Neuronal stem cell (in vitro differentiated cells): ENCODE measurements at regions not wholly inside any gene's neighbourhood (a gene's known extent, or its start where the extent isn't known, plus 50 kb on each side); places are given as distances from the start of the nearest gene placed in this dataset.

Experiments used
- DNase-seq: peaks from one replicate; pipeline ENCODE4 v3.0.0-alpha.2; 2013; ENCODE audit warnings: low spot score
- H2AFZ ChIP-seq: one replicate; pipeline ENCODE4 v1.6.1; 2013; ENCODE audit warnings: mild to moderate bottlenecking, low read length, inconsistent platforms
- H2AK5ac ChIP-seq: 2 replicates; pipeline ENCODE4 v1.6.1; 2013; ENCODE audit warnings: low read depth, mild to moderate bottlenecking, inconsistent platforms, low read length, moderate library complexity, mixed read lengths
- H2BK120ac ChIP-seq: 2 replicates; pipeline ENCODE4 v1.6.1; 2013; ENCODE audit warnings: low read depth, mild to moderate bottlenecking, inconsistent platforms, low read length, moderate library complexity, mixed read lengths
- H2BK12ac ChIP-seq: one replicate; pipeline ENCODE4 v1.6.1; 2013; ENCODE audit warnings: low read length, inconsistent platforms
- H2BK15ac ChIP-seq: 2 replicates; pipeline ENCODE4 v1.6.1; 2013; ENCODE audit warnings: mild to moderate bottlenecking, low read length, inconsistent platforms, mixed read lengths
- H2BK5ac ChIP-seq: one replicate; pipeline ENCODE4 v1.6.1; 2013; ENCODE audit warnings: inconsistent platforms, mild to moderate bottlenecking, low read length, moderate library complexity
- H3K14ac ChIP-seq: one replicate; pipeline ENCODE4 v1.6.1; 2013; ENCODE audit warnings: low read length, inconsistent platforms
- H3K18ac ChIP-seq: 2 replicates; pipeline ENCODE4 v1.6.1; 2013; ENCODE audit warnings: low read length, inconsistent platforms
- H3K23ac ChIP-seq: 2 replicates; pipeline ENCODE4 v1.6.1; 2013; ENCODE audit warnings: low read depth, mild to moderate bottlenecking, mixed read lengths, low read length, inconsistent platforms; ENCODE audit not compliant: poor library complexity
- H3K27ac ChIP-seq: replicated peaks from 3 replicates; pipeline ENCODE4 v1.5.1; 2013; ENCODE audit warnings: low read length, inconsistent platforms
- H3K27me3 ChIP-seq, 3 experiments: 2 replicates each; pipeline ENCODE4 v1.6.1; 2013; ENCODE audit warnings: low read length in 3 of 3, mild to moderate bottlenecking in 2 of 3, inconsistent platforms in 1 of 3, low read depth in 1 of 3, mixed read lengths in 1 of 3, moderate library complexity in 1 of 3; ENCODE audit not compliant: control insufficient read depth in 3 of 3, insufficient read depth in 3 of 3
- H3K36me3 ChIP-seq, 2 donors: replicated peaks in 1 of 2; 2 replicates each; pipeline ENCODE4 v1.6.1; 2013; ENCODE audit warnings: low read length in 2 of 2; ENCODE audit not compliant: control insufficient read depth in 2 of 2, insufficient read depth in 2 of 2
- H3K4ac ChIP-seq: 2 replicates; pipeline ENCODE4 v1.6.1; 2013; ENCODE audit warnings: inconsistent platforms, mild to moderate bottlenecking, low read length, moderate library complexity
- H3K4me1 ChIP-seq, 2 donors: 1 replicate in 1 of 2; 2 replicates in 1 of 2; pipeline ENCODE4 v1.6.1; 2013; ENCODE audit warnings: low read length in 2 of 2, low read depth in 1 of 2; ENCODE audit not compliant: control insufficient read depth in 2 of 2, insufficient read depth in 1 of 2
- H3K4me2 ChIP-seq: one replicate; pipeline ENCODE4 v1.6.1; 2013; ENCODE audit warnings: mild to moderate bottlenecking, low read length, inconsistent platforms; ENCODE audit not compliant: insufficient read depth, poor library complexity, severe bottlenecking
- H3K4me3 ChIP-seq, 2 donors: 2 replicates each; pipeline ENCODE4 v1.5.1; 2013; ENCODE audit warnings: low read length in 2 of 2, mild to moderate bottlenecking in 2 of 2, inconsistent platforms in 1 of 2, moderate library complexity in 1 of 2
- H3K79me1 ChIP-seq: one replicate; pipeline ENCODE4 v1.6.1; 2013; ENCODE audit warnings: low read depth, mild to moderate bottlenecking, inconsistent platforms, low read length, moderate library complexity
- H3K9ac ChIP-seq: one replicate; pipeline ENCODE4 v1.6.1; 2013; ENCODE audit warnings: mild to moderate bottlenecking, low read depth, low read length, inconsistent platforms; ENCODE audit not compliant: poor library complexity
- H3K9me3 ChIP-seq, 2 donors: replicated peaks in 1 of 2; 2 replicates each; pipeline versions ENCODE3 to v1.6.1; 2013; ENCODE audit warnings: low read length in 2 of 2, mild to moderate bottlenecking in 2 of 2, inconsistent platforms in 1 of 2, low read depth in 1 of 2, mixed read lengths in 1 of 2, moderate library complexity in 1 of 2; ENCODE audit not compliant: control insufficient read depth in 2 of 2, insufficient read depth in 1 of 2
- H4K8ac ChIP-seq: one replicate; pipeline ENCODE4 v1.6.1; 2013; ENCODE audit warnings: low read depth, mild to moderate bottlenecking, inconsistent platforms, low read length, moderate library complexity
- H4K91ac ChIP-seq: one replicate; pipeline ENCODE4 v1.6.1; 2013; ENCODE audit warnings: low read length, low read depth, mild to moderate bottlenecking, inconsistent platforms; ENCODE audit not compliant: poor library complexity
- WGBS, 2 donors: extraction: QIAGEN DNeasy Blood & Tissue Kit; methylation state at CpG; one replicate each; pipeline ENCODE4 v1.1.7; 2013; ENCODE audit warnings: missing lambda C conversion rate in 2 of 2, mixed read lengths in 1 of 2; ENCODE audit not compliant: insufficient read length in 2 of 2, insufficient replicate concordance in 1 of 2; ENCODE audit errors: extremely low coverage in 2 of 2; 5-methylcytosine and 5-hydroxymethylcytosine counted together

DNA sequence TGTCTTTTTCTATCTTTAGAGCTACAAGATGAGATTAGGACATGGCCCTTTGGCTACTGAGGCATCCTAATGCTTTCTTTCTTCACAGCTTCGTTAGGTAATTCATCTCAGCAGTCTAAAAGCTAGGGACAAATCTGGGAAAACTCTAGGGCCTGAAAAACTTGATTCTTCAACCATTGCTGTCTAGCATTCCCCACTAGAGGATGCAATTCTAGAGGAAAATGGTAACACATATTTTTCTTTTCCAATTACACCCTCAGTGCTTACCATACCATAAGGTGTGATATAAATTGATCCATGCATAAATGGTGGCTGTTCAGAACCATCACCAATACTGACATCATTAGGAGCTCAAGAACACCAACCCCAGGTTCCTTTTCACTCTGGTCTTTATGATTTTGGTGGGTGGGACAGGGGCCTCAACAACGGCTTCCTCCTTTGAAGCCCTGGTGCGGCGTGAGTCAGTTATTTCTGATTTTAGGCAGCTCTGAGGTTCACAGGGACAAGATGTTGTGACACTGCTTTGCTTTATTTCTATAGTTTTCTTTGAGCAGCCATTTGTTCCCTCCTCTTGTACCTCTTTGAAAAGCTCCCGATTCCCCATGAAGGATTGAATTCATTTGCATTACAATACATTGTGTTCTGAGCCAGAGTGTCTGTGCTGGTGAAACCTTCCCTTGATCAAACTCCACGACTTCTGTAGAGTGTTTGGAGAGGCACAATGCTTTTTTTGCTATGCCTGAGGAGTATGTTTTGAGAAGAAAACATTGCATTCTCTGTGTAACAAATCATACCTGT lies 526.0 kb upstream of the TRPC7 start:
- peaks cover 0 to 22% (median 0%) of the 10 kb centered on the region in 3 experiments for H3K27me3 ChIP-seq
- no peak overlapping the region for H2BK5ac ChIP-seq
- H3K9ac ChIP-seq: no peak overlapping the region
- WGBS, 2 donors: no CpG with 5 or more reads among the region's 6 CpGs
- no peak overlapping the region for H2BK15ac ChIP-seq
- no peak overlapping the region for H3K4me3 ChIP-seq
- peak overlapping the region; percentile 40 for H3K4me2 ChIP-seq
- H3K14ac ChIP-seq: no peak overlapping the region
- H3K79me1 ChIP-seq: no peaks in the 10 kb centered on the region
- peaks cover 8% of the 10 kb centered on the region in 2 donors for H3K4me1 ChIP-seq
- no peaks in the 10 kb centered on the region for H3K36me3 ChIP-seq
- H3K23ac ChIP-seq: no peak overlapping the region
- H2AFZ ChIP-seq: no peak overlapping the region
- no peak overlapping the region for H2AK5ac ChIP-seq
- DNase-seq: peak; percentile 31
- H2BK120ac ChIP-seq: no peak overlapping the region
- no peaks in the 10 kb centered on the region for H3K9me3 ChIP-seq
- no peak overlapping the region for H4K91ac ChIP-seq
- no peak overlapping the region for H2BK12ac ChIP-seq
- H3K27ac ChIP-seq: peak overlapping the region; percentile 12
- H4K8ac ChIP-seq: no peak overlapping the region
- H3K18ac ChIP-seq: no peak overlapping the region
- no peak overlapping the region for H3K4ac ChIP-seq

DNA sequence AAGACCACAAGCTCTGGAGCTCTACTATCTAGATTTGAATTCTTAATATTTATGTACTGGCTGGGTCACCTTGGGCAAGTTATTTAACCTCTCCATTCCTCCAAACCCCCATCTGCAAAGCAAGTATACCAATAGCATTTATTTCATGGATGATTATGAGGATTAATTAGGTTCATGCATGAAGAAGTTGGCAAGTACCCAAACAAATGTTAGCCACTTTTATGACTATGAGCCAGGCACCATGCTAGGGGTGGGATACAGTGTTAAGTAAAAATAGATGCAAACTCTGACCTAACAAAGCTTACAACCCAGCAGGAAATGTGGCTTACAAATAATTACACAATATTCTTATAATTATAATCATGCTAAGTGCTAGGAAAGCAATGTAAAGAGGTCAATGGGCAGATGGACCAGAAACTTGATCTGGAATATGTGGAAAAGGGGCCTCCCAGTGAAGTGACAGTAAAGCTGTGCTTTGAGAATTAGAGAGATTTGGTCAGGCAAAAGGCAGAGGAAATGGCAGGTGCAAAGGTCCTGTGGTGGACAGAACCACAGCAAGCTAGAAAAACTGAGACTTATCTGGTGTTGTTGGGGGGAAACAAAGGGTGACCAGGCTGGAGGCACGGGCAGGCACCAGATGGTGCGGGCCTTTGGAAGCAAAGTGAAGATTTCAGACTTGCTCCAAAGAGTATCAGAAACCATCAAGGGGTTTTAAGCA lies 525.2 kb upstream of the TRPC7 start:
- H2BK15ac ChIP-seq: no peak overlapping the region
- no peak overlapping the region for H3K23ac ChIP-seq
- no peak overlapping the region for H2BK120ac ChIP-seq
- WGBS, 2 donors: no CpG with 5 or more reads among the region's 2 CpGs
- peaks cover 8% of the 10 kb centered on the region in 2 donors for H3K4me1 ChIP-seq
- peaks cover 0 to 26% (median 0%) of the 10 kb centered on the region in 3 experiments for H3K27me3 ChIP-seq
- H3K4ac ChIP-seq: no peak overlapping the region
- no peaks in the 10 kb centered on the region for H3K9me3 ChIP-seq
- H3K9ac ChIP-seq: no peak overlapping the region
- no peak overlapping the region for H3K14ac ChIP-seq
- no peak overlapping the region for H4K8ac ChIP-seq
- H3K4me2 ChIP-seq: no peak overlapping the region
- no peak overlapping the region for H2BK12ac ChIP-seq
- H2AK5ac ChIP-seq: no peak overlapping the region
- H2AFZ ChIP-seq: no peak overlapping the region
- H3K18ac ChIP-seq: no peak overlapping the region
- DNase-seq: no peak
- no peaks in the 10 kb centered on the region for H3K79me1 ChIP-seq
- H3K27ac ChIP-seq: no peak overlapping the region
- no peaks in the 10 kb centered on the region for H3K36me3 ChIP-seq
- no peak overlapping the region for H2BK5ac ChIP-seq
- no peak overlapping the region for H3K4me3 ChIP-seq
- no peak overlapping the region for H4K91ac ChIP-seq

DNA sequence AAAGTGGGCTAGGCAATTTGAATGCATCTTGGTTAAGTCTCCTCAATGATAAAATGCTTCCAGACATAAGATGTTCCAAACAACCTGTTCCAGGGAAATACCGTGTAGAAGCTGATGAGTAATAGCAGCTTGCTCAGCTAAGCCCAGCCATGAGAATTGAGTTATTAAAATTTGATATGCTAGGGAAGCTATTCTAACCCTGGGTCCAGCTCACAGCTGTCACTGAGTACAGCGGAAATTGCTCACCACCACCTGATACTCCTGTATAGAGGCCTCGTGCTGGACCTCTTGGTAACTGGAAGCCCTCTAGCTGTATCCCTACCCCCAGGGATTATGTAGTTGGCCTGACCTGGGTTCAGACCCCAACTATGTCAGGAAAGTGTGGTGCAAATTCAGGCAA lies 521.3 kb upstream of the TRPC7 start:
- no peak overlapping the region for H2BK120ac ChIP-seq
- no CpG with 5 or more reads among the region's 3 CpGs for WGBS, 2 donors
- H3K27ac ChIP-seq: no peak overlapping the region

GRCh38 chr5:136864960-136865359 lies 499.6 kb upstream of the TRPC7 start:
- Histone ChIP-seq H3K23ac (no peak overlapping the region), H2BK5ac (no peak overlapping the region), H3K9me3 (no peaks in the 10 kb centered on the region), H2BK12ac (no peak overlapping the region), H2BK120ac (no peak overlapping the region), H3K27me3 (no peaks in the 10 kb centered on the region), H2BK15ac (no peak overlapping the region), H3K4me3 (no peak overlapping the region), H3K18ac (no peak overlapping the region), H3K27ac (no peak overlapping the region), H3K14ac (no peak overlapping the region), H3K79me1 (no peaks in the 10 kb centered on the region), H3K9ac (no peak overlapping the region), H3K36me3 (no peaks in the 10 kb centered on the region), H3K4me2 (no peak overlapping the region), H2AFZ (no peak overlapping the region), H3K4ac (no peak overlapping the region), H3K4me1 (no peaks in the 10 kb centered on the region), H4K91ac (no peak overlapping the region), H2AK5ac (no peak overlapping the region), H4K8ac (no peak overlapping the region)
- DNase-seq: no peak
- no CpG with 5 or more reads among the region's 4 CpGs for WGBS, 2 donors

More for the DNA sequence above, 521.3 kb upstream of the TRPC7 start:
- no peaks in the 10 kb centered on the region for H3K79me1 ChIP-seq
- no peak overlapping the region for H3K18ac ChIP-seq
- no peak for DNase-seq
- H2BK5ac ChIP-seq: no peak overlapping the region
- H3K4ac ChIP-seq: no peak overlapping the region
- H3K36me3 ChIP-seq: no peaks in the 10 kb centered on the region
- no peak overlapping the region for H4K91ac ChIP-seq
- H3K4me3 ChIP-seq: no peak overlapping the region
- H3K4me1 ChIP-seq: peaks cover 5% of the 10 kb centered on the region in 2 donors
- H3K27me3 ChIP-seq: peaks cover 0 to 27% (median 0%) of the 10 kb centered on the region in 3 experiments
- no peak overlapping the region for H3K23ac ChIP-seq
- no peak overlapping the region for H3K4me2 ChIP-seq
- H2AK5ac ChIP-seq: no peak overlapping the region
- H3K9ac ChIP-seq: no peak overlapping the region
- no peak overlapping the region for H3K14ac ChIP-seq
- no peak overlapping the region for H2AFZ ChIP-seq
- H2BK12ac ChIP-seq: no peak overlapping the region
- no peak overlapping the region for H2BK15ac ChIP-seq
- H3K9me3 ChIP-seq: no peaks in the 10 kb centered on the region
- H4K8ac ChIP-seq: no peak overlapping the region
